IMR-90 (cell line): ENCODE measurements at regions not wholly inside any gene's neighbourhood (a gene's known extent, or its start where the extent isn't known, plus 50 kb on each side); places are given as distances from the start of the nearest gene placed in this dataset.
A peak's percentile ranks its signal among the peaks of the same experiment; 100 is the strongest.

ENCODE experiments used
- ATAC-seq: fragments of 200-7000 bp; cut with Tn5 transposase; 2 replicates; pipeline ENCODE4 v1.9.1; 2020; ENCODE audit warnings: low read depth, mild to moderate bottlenecking, moderate library complexity
- BruUV-seq: library from RNA; stranded (reverse); fragments of 400-500 nt; replicated peaks from 2 replicates; lab custom pipeline; 2021; lab: Mats Ljungman, UMichigan
- CTCF ChIA-PET: fragments of 300-600 bp; formaldehyde crosslinking; extraction: SDS; loops from one replicate; lab custom pipeline; 2021; ENCODE audit warnings: antibody characterized with exemption; lab: Yijun Ruan, JAX
- POLR2A ChIA-PET: fragments of 300-600 bp; sonication (Branson Sonifier 250); formaldehyde crosslinking; loops from one replicate; lab custom pipeline; 2022; ENCODE audit warnings: antibody characterized with exemption; ENCODE audit not compliant: unreplicated experiment; lab: Charles Lee
- DNase-seq: peaks from one replicate; pipeline ENCODE4 v3.0.0; 2013
- H2AFZ ChIP-seq: replicated peaks from 2 replicates; pipeline ENCODE3; 2013; ENCODE audit warnings: low read length, mild to moderate bottlenecking; ENCODE audit not compliant: poor library complexity
- H2AK5ac ChIP-seq: 2 replicates; pipeline ENCODE4 v1.6.1; 2013; ENCODE audit warnings: low read depth, low read length, inconsistent platforms
- H2AK9ac ChIP-seq: replicated peaks from 2 replicates; pipeline ENCODE3; 2013; ENCODE audit warnings: mild to moderate bottlenecking, low read depth, low read length, moderate library complexity; ENCODE audit not compliant: poor library complexity
- H2BK120ac ChIP-seq: 2 replicates; pipeline ENCODE4 v1.6.1; 2013; ENCODE audit warnings: low read depth, low read length, inconsistent platforms
- H2BK15ac ChIP-seq: 3 replicates; pipeline ENCODE4 v1.6.1; 2013; ENCODE audit warnings: low read depth, low read length, inconsistent platforms
- H2BK20ac ChIP-seq: 2 replicates; pipeline ENCODE4 v1.6.1; 2013; ENCODE audit warnings: low read depth, mild to moderate bottlenecking, inconsistent platforms, low read length, moderate library complexity
- H2BK5ac ChIP-seq: 2 replicates; pipeline ENCODE4 v1.6.1; 2013; ENCODE audit warnings: mild to moderate bottlenecking, low read depth, low read length, inconsistent platforms; ENCODE audit not compliant: poor library complexity, severe bottlenecking
- H3K14ac ChIP-seq: replicated peaks from 2 replicates; pipeline ENCODE4 v1.6.1; 2013; ENCODE audit warnings: low read depth, low read length, inconsistent platforms
- H3K18ac ChIP-seq: 2 replicates; pipeline ENCODE4 v1.6.1; 2013; ENCODE audit warnings: low read depth, low read length, control low read depth
- H3K23ac ChIP-seq: 2 replicates; pipeline ENCODE4 v1.6.1; 2013; ENCODE audit warnings: low read depth, low read length, inconsistent platforms
- H3K27ac ChIP-seq: 2 replicates; pipeline ENCODE4 v1.5.1; 2013; ENCODE audit warnings: mild to moderate bottlenecking, control low read depth, low read length; ENCODE audit not compliant: insufficient read depth
- H3K27me3 ChIP-seq: 2 replicates; pipeline ENCODE4 v1.6.1; 2013; ENCODE audit warnings: low read length; ENCODE audit not compliant: control insufficient read depth, insufficient read depth
- H3K36me3 ChIP-seq: 2 replicates; pipeline ENCODE4 v1.6.1; 2013; ENCODE audit warnings: low read length, mixed read lengths; ENCODE audit not compliant: control insufficient read depth, insufficient read depth
- H3K4ac ChIP-seq: 2 replicates; pipeline ENCODE4 v1.6.1; 2013; ENCODE audit warnings: low read depth, low read length, inconsistent platforms
- H3K4me1 ChIP-seq: 2 replicates; pipeline ENCODE4 v1.6.1; 2013; ENCODE audit warnings: low read length, mixed read lengths; ENCODE audit not compliant: control insufficient read depth, insufficient read depth
- H3K4me2 ChIP-seq: 2 replicates; pipeline ENCODE4 v1.6.1; 2013; ENCODE audit warnings: low read depth, mild to moderate bottlenecking, control low read depth, low read length, moderate library complexity
- H3K4me3 ChIP-seq: 2 replicates; pipeline ENCODE4 v1.5.1; 2013; ENCODE audit warnings: low read depth, mild to moderate bottlenecking, control low read depth, low read length, moderate library complexity; ENCODE audit not compliant: insufficient read depth
- H3K56ac ChIP-seq: 2 replicates; pipeline ENCODE4 v1.6.1; 2013; ENCODE audit warnings: low read length, inconsistent platforms; ENCODE audit not compliant: insufficient read depth; ENCODE audit errors: extremely low read depth
- H3K79me1 ChIP-seq, 2 experiments: 2 replicates each; pipeline ENCODE4 v1.6.1; 2013; ENCODE audit warnings: low read length in 2 of 2, inconsistent platforms in 1 of 2, low read depth in 1 of 2
- H3K9ac ChIP-seq: 2 replicates; pipeline ENCODE4 v1.6.1; 2013; ENCODE audit warnings: low read depth, low read length, control low read depth
- H3K9me1 ChIP-seq: 2 replicates; pipeline ENCODE4 v1.6.1; 2013; ENCODE audit warnings: low read length, inconsistent platforms; ENCODE audit not compliant: insufficient read depth
- H3K9me3 ChIP-seq: 2 replicates; pipeline ENCODE4 v1.6.1; 2013; ENCODE audit warnings: low read length; ENCODE audit not compliant: control insufficient read depth, insufficient read depth
- H4K20me1 ChIP-seq: 2 replicates; pipeline ENCODE4 v1.6.1; 2013; ENCODE audit warnings: low read length, inconsistent platforms; ENCODE audit not compliant: insufficient read depth
- H4K5ac ChIP-seq: 2 replicates; pipeline ENCODE4 v1.6.1; 2013; ENCODE audit warnings: mild to moderate bottlenecking, low read depth, low read length, control low read depth
- H4K8ac ChIP-seq, 2 experiments: 2 replicates each; pipeline ENCODE4 v1.6.1; 2013; ENCODE audit warnings: low read depth in 2 of 2, low read length in 2 of 2, control low read depth in 1 of 2, inconsistent platforms in 1 of 2
- H4K91ac ChIP-seq: 2 replicates; pipeline ENCODE4 v1.6.1; 2013; ENCODE audit warnings: low read depth, low read length, inconsistent platforms; ENCODE audit not compliant: insufficient read depth
- NFE2L2 ChIP-seq: fragments of 150-350 bp; IDR thresholded peaks from 2 replicates; pipeline ENCODE4 v1.6.1; 2016; ENCODE audit warnings: low read depth, mild to moderate bottlenecking, low read length
- RFX5 ChIP-seq: IDR thresholded peaks from 2 replicates; pipeline ENCODE4 v1.8.0; 2012; ENCODE audit warnings: low read depth, mild to moderate bottlenecking, low read length, moderate library complexity
- WGBS, 2 experiments: methylation state at CpG; one replicate each; pipeline versions ENCODE4 v1.1.5 to v1.1.7; 2013; ENCODE audit warnings: missing lambda C conversion rate in 2 of 2; ENCODE audit not compliant: insufficient read length in 1 of 2; ENCODE audit errors: extremely low coverage in 2 of 2; 5-methylcytosine and 5-hydroxymethylcytosine counted together
- dilution Hi-C: fragments of 300-500 bp; cut with HindIII; formaldehyde crosslinking; loops from one replicate; pipeline ENCODE4 v1.14.3; 2018; ENCODE audit warnings: low sequenced_read_pairs; ENCODE audit not compliant: unreplicated experiment
- in situ Hi-C: fragments of 300-500 bp; cut with MboI; formaldehyde crosslinking; loops from 3 replicates; pipeline ENCODE4 v1.14.3; 2019; ENCODE audit warnings: low sequenced_read_pairs, inconsistent platforms, mixed read lengths
- intact Hi-C: fragments of 100-400 bp; cut with micrococcal nuclease; formaldehyde crosslinking; loops from 2 replicates; pipeline ENCODE4 v1.10.0; 2022
- TF ChIP-seq, protein P1 (sequence below): fragments of 150-350 bp; IDR thresholded peaks from 2 replicates; pipeline ENCODE4 v1.6.1; 2016; ENCODE audit warnings: low read depth, mild to moderate bottlenecking, low read length, moderate library complexity, borderline replicate concordance

- in situ Hi-C loops: loop anchor here (25.0 kb wide), 1 partner anchor 251 kb away; no protein-coding TSS in a partner anchor
Measured at GRCh38 chr12:46938071-46938678, 112.4 kb upstream of the SLC38A4 start.

More at GRCh38 chr12:46938071-46938678, 112.4 kb upstream of the SLC38A4 start:
- peak overlapping the region; percentile 88 for H3K18ac ChIP-seq
- ATAC-seq (no peak), DNase-seq (peak; percentile 34)
- H3K27ac ChIP-seq: no peak overlapping the region
- peak overlapping the region; percentile 48; the same call in 1 of the 2 replicates for H2BK20ac ChIP-seq
- 100% methylated on average over 1 of the region's 4 CpGs; no CpG with 5 or more reads in 1 of the 2 experiments for WGBS, 2 experiments
- peak overlapping the region; percentile 17; the same call in 1 of the 2 replicates for H2BK120ac ChIP-seq
- no peak overlapping the region for H2BK5ac ChIP-seq
- H2BK15ac ChIP-seq: peak overlapping the region; percentile 53; the same call in 1 of the 3 replicates
- ChIA-PET POLR2A (interaction anchor here (0.6 kb wide), 1 partner anchor 566 kb away, joined by 4 read pairs; no protein-coding TSS in a partner anchor), CTCF (interaction anchor here (0.6 to 1.7 kb wide), 4 partner anchors 13 to 442 kb away, joined by 3 to 4 read pairs (median 4); no protein-coding TSS in a partner anchor)
- peak overlapping the region; percentile 83 for H2AFZ ChIP-seq
- H4K20me1 ChIP-seq: no peaks in the 10 kb centered on the region
- peak overlapping the region; percentile 17; the same call in 1 of the 2 replicates for H3K4ac ChIP-seq
- BruUV-seq: no TSS peak
- H3K27me3 ChIP-seq: no peaks in the 10 kb centered on the region
- H3K4me3 ChIP-seq: no peak overlapping the region
- H3K4me1 ChIP-seq: peaks cover 6% of the 10 kb centered on the region; the same call in 1 of the 2 replicates
- no peak for TF ChIP-seq RFX5
- TF ChIP-seq NFE2L2: 0 out of 2 replicates have a peak, but pooled peaks have one; percentile 17
- TF ChIP-seq, protein P1, sequence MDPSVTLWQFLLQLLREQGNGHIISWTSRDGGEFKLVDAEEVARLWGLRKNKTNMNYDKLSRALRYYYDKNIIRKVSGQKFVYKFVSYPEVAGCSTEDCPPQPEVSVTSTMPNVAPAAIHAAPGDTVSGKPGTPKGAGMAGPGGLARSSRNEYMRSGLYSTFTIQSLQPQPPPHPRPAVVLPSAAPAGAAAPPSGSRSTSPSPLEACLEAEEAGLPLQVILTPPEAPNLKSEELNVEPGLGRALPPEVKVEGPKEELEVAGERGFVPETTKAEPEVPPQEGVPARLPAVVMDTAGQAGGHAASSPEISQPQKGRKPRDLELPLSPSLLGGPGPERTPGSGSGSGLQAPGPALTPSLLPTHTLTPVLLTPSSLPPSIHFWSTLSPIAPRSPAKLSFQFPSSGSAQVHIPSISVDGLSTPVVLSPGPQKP: no peak
- no peaks in the 10 kb centered on the region for H3K9me3 ChIP-seq
- intact Hi-C loops: loop anchor here (10.0 kb wide), 3 partner anchors 443 to 813 kb away; partner anchors contain the start of gene SLC38A1
- H2AK9ac ChIP-seq: no peak overlapping the region
- dilution Hi-C loops: no loop called here
- H2AK5ac ChIP-seq: peak overlapping the region; percentile 56; the same call in 1 of the 2 replicates
- H3K23ac ChIP-seq: peak overlapping the region; percentile 21; the same call in 1 of the 2 replicates
- H3K36me3 ChIP-seq: no peaks in the 10 kb centered on the region
- no peaks in the 10 kb centered on the region for H3K79me1 ChIP-seq
- no peak overlapping the region for H3K4me2 ChIP-seq
- peak overlapping the region; percentile 50 for H4K91ac ChIP-seq
- no peak overlapping the region for H4K5ac ChIP-seq
- no peak overlapping the region for H3K56ac ChIP-seq
- peaks cover 8% of the 10 kb centered on the region for H3K9me1 ChIP-seq
- H3K9ac ChIP-seq: no peak overlapping the region
- peak overlapping the region; percentile 54 for H3K14ac ChIP-seq
- peak overlapping the region in 1 of 2 experiments; percentile 61; a peak in 1 of 4 replicates for H4K8ac ChIP-seq
